ENCODE measurements at regions not wholly inside any gene's neighbourhood (a gene's known extent, or its start where the extent isn't known, plus 50 kb on each side); places are given as distances from the start of the nearest gene placed in this dataset.
A peak's percentile ranks its signal among the peaks of the same experiment; 100 is the strongest.

GRCh38 chr15:25504307-25504706 lies 65.5 kb upstream of the UBE3A start:
- DNase-seq (ENCODE audit: low read depth, low spot score): peak; percentile 31

GRCh38 chr15:25501828-25502446 lies 63.1 kb upstream of the UBE3A start:
- no peak for DNase-seq (ENCODE audit: low read depth, low spot score)

- no peak for DNase-seq (ENCODE audit: low read depth, low spot score)
These were observed 60.0 kb upstream of the UBE3A start for GRCh38 chr15:25498835-25499234.

GRCh38 chr15:25497934-25498333 lies 59.1 kb upstream of the UBE3A start:
- DNase-seq (ENCODE audit: low read depth, low spot score): no peak

GRCh38 chr15:25493823-25494526 lies 55.2 kb upstream of the UBE3A start:
- DNase-seq (ENCODE audit: low read depth, low spot score): no peak

- DNase-seq (ENCODE audit: low read depth, low spot score): no peak
These were observed 53.5 kb upstream of the UBE3A start for GRCh38 chr15:25492315-25492714.

Data from smooth muscle cell of the brain vasculature (primary cell).